Nephron (organoid): ENCODE measurements at regions not wholly inside any gene's neighbourhood (a gene's known extent, or its start where the extent isn't known, plus 50 kb on each side); places are given as distances from the start of the nearest gene placed in this dataset.

ENCODE experiments used
- H3K27ac Mint-ChIP-seq, 3 experiments: 2 replicates each; pipeline ENCODE4 v1.8.0; 2020; ENCODE audit warnings: mixed read lengths in 3 of 3, mild to moderate bottlenecking in 2 of 3, moderate library complexity in 1 of 3
- H3K27me3 Mint-ChIP-seq: 2 replicates; pipeline ENCODE4 v1.8.0; 2021; ENCODE audit warnings: low read depth, mild to moderate bottlenecking, moderate library complexity, mixed read lengths
- H3K36me3 Mint-ChIP-seq: 2 replicates; pipeline ENCODE4 v1.8.0; 2020; ENCODE audit warnings: low read depth, mixed read lengths
- H3K4me1 Mint-ChIP-seq: 2 replicates; pipeline ENCODE4 v1.8.0; 2020; ENCODE audit warnings: mixed read lengths
- H3K4me3 Mint-ChIP-seq, 3 experiments: 2 replicates each; pipeline ENCODE4 v1.8.0; 2020; ENCODE audit warnings: mild to moderate bottlenecking in 3 of 3, mixed read lengths in 3 of 3, moderate library complexity in 2 of 3
- H3K9me3 Mint-ChIP-seq: 2 replicates; pipeline ENCODE4 v1.8.0; 2020; ENCODE audit warnings: mixed read lengths
- TF ChIP-seq, protein P1 (sequence below), 3 experiments: fragments of 200-600 bp; sonication (generic); IDR thresholded peaks; one replicate each; pipeline ENCODE4 v1.5.0; 2021; ENCODE audit warnings: antibody characterized with exemption in 3 of 3; ENCODE audit not compliant: unreplicated experiment in 3 of 3

DNA sequence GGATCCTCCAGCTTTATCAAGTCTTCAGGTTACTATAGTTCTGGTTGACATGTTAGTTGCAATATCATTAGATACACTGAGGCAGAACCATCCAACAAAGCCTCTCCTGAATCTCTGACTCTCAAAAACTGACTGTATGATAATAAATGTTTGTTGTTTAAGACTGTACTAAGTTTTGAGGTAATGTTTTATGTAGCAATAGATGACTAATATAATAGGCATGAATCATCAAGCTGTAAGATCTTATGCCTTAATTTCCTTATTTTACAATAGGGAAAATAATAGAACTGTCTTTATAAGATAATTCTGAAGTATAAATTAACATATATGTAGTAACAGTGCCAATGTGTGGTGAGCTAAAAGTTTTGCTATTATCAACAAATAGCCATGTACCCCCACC, 88.9 kb upstream of the TBC1D5 start:
- no peaks in the 10 kb centered on the region for H3K27me3 Mint-ChIP-seq

DNA sequence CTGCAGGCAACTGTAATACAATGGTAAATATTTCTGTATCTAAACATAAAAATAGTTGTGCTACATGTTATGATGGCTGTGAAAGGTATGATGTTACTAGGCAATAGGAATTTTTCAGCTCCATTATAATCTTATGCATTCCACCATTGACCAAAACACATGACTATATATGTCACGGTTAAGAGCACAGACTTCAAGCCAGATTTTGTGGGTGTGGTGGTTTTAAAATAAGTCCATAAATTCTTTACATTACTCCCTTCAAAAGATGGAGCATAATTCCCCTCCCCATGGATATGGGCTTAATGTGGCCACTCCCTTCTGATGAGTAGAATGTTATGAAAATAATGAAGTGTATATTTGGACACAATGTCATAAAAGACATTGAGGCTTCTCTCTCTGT, 88.4 kb upstream of the TBC1D5 start:
- TF ChIP-seq, protein P1, sequence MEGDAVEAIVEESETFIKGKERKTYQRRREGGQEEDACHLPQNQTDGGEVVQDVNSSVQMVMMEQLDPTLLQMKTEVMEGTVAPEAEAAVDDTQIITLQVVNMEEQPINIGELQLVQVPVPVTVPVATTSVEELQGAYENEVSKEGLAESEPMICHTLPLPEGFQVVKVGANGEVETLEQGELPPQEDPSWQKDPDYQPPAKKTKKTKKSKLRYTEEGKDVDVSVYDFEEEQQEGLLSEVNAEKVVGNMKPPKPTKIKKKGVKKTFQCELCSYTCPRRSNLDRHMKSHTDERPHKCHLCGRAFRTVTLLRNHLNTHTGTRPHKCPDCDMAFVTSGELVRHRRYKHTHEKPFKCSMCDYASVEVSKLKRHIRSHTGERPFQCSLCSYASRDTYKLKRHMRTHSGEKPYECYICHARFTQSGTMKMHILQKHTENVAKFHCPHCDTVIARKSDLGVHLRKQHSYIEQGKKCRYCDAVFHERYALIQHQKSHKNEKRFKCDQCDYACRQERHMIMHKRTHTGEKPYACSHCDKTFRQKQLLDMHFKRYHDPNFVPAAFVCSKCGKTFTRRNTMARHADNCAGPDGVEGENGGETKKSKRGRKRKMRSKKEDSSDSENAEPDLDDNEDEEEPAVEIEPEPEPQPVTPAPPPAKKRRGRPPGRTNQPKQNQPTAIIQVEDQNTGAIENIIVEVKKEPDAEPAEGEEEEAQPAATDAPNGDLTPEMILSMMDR (IDR thresholded peaks at IDR 0.05; ENCODE audit: unreplicated experiment in 3 of 3): no peak
- H3K36me3 Mint-ChIP-seq: no peaks in the 10 kb centered on the region

More for the DNA sequence above, 88.9 kb upstream of the TBC1D5 start:
- H3K27ac Mint-ChIP-seq: no peak overlapping the region
- H3K4me3 Mint-ChIP-seq: peak overlapping the region in 1 of 3 experiments; percentile 25
- no peaks in the 10 kb centered on the region for H3K9me3 Mint-ChIP-seq
- TF ChIP-seq, protein P1 (IDR thresholded peaks at IDR 0.05; ENCODE audit: unreplicated experiment in 3 of 3): no peak
- no peaks in the 10 kb centered on the region for H3K36me3 Mint-ChIP-seq
- H3K4me1 Mint-ChIP-seq: peaks cover 4% of the 10 kb centered on the region

DNA sequence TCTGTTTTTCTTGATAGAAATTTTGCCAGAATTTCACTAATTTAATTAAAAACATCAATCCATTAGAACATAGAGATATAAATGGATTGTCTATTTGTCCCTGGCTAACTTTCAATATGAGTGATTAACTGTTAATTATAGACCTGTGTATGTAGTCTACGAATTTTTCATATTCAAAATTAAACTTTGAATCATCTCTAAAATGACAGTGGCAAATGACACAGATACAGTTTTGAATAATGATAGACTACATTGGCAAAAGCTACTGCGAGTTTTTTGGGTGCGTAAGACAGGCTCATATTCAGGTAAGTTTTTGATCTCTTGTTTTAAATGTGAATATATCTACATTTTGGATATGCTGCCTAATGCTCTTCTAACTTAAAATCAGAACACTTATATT, 86.0 kb upstream of the TBC1D5 start:
- Mint-ChIP-seq H3K27me3 (no peaks in the 10 kb centered on the region), H3K27ac (no peak overlapping the region), H3K9me3 (no peaks in the 10 kb centered on the region), H3K4me3 (no peak overlapping the region), H3K36me3 (no peaks in the 10 kb centered on the region), H3K4me1 (no peaks in the 10 kb centered on the region)
- TF ChIP-seq, protein P1 (IDR thresholded peaks at IDR 0.05; ENCODE audit: unreplicated experiment in 3 of 3): no peak

More for the DNA sequence above, 88.4 kb upstream of the TBC1D5 start:
- H3K4me3 Mint-ChIP-seq: peak overlapping the region in 2 of 3 experiments; percentile 7 to 25
- H3K9me3 Mint-ChIP-seq: no peaks in the 10 kb centered on the region
- H3K27ac Mint-ChIP-seq: no peak overlapping the region
- H3K4me1 Mint-ChIP-seq: no peaks in the 10 kb centered on the region
- no peaks in the 10 kb centered on the region for H3K27me3 Mint-ChIP-seq

DNA sequence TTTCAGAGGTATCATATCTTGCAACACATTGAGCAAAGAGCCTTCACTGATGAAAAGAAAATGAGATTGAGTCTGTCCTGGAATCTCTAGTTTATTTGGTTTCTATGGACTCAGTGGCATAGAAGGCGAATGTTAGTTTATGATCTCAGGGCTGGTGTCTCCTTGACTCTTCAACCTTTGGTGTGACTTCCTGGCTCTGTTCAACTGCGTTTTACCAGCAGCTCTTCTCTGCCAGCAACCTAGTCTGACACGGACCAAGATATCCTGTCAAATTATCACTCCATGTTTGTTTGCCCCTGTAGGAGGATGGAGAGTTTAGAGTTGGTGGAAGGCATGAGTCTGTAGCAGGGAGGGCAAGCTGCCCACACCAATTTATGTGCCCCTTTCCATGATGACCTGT, 82.9 kb upstream of the TBC1D5 start:
- TF ChIP-seq, protein P1 (IDR thresholded peaks at IDR 0.05; ENCODE audit: unreplicated experiment in 3 of 3): no peak
- Mint-ChIP-seq H3K27me3 (no peaks in the 10 kb centered on the region), H3K9me3 (no peaks in the 10 kb centered on the region), H3K36me3 (no peaks in the 10 kb centered on the region), H3K27ac (no peak overlapping the region), H3K4me1 (no peaks in the 10 kb centered on the region), H3K4me3 (no peak overlapping the region)

DNA sequence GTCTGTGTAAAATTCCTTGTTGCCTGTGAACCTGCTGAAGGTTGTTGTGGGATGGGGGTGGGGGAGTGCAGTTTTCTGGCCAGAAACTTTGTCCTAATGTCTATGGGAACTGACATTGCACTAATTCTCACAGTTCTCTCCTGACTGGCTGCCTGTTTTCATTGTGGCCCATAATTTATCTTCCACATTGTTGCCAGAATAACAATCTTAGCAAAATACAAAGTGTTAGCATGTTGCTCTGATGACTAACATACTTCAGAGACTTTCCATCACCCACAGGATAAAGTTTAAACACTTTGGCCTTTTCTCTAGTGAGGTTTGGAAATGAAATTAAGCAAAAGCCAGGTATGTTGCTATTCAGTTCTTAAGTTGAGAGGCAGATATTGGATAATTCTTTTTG, 81.4 kb upstream of the TBC1D5 start:
- no peaks in the 10 kb centered on the region for H3K4me1 Mint-ChIP-seq
- no peak overlapping the region for H3K27ac Mint-ChIP-seq
- H3K4me3 Mint-ChIP-seq: no peak overlapping the region
- TF ChIP-seq, protein P1 (IDR thresholded peaks at IDR 0.05; ENCODE audit: unreplicated experiment in 3 of 3): no peak
- H3K27me3 Mint-ChIP-seq: no peaks in the 10 kb centered on the region
- no peaks in the 10 kb centered on the region for H3K36me3 Mint-ChIP-seq
- H3K9me3 Mint-ChIP-seq: no peaks in the 10 kb centered on the region

DNA sequence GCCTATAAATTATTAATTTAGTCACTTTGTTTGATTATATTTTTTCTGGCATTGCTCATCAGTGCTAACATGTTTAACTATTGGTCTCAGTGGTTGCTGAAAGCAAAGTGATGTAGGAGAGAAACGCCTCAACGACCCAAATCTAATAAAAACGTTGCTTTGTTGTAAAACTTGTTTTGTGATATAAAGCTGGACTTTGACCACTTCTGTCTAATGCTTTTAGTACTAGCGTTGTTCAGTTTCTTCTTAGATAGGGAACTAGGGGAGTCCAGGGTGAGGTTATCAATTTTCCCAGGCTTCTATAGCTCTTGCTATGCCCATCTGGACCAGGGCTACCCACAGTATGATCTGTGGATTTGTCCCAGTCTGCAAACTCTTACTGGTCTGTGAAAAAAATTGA, 80.6 kb upstream of the TBC1D5 start:
- TF ChIP-seq, protein P1 (IDR thresholded peaks at IDR 0.05; ENCODE audit: unreplicated experiment in 3 of 3): no peak
- Mint-ChIP-seq H3K4me1 (no peaks in the 10 kb centered on the region), H3K9me3 (no peaks in the 10 kb centered on the region), H3K27me3 (no peaks in the 10 kb centered on the region), H3K4me3 (no peak overlapping the region), H3K27ac (no peak overlapping the region), H3K36me3 (no peaks in the 10 kb centered on the region)
